Progenitor cell of endocrine pancreas (in vitro differentiated cells): ENCODE measurements at regions not wholly inside any gene's neighbourhood (a gene's known extent, or its start where the extent isn't known, plus 50 kb on each side); places are given as distances from the start of the nearest gene placed in this dataset.
"Not testable (repeated sequence)": the region's sequence is repeated elsewhere in the genome, so short reads cannot be mapped to it uniquely, and the experiment has no call there.

Source experiments
- DNase-seq: peaks from one replicate; pipeline ENCODE4 v3.0.0; 2021; ENCODE audit warnings: low spot score; ENCODE audit not compliant: unreplicated experiment
- H3K27ac Mint-ChIP-seq: 2 replicates; pipeline ENCODE4 v1.8.0; 2021; ENCODE audit warnings: mild to moderate bottlenecking, moderate library complexity, mixed read lengths
- H3K27me3 Mint-ChIP-seq: 2 replicates; pipeline ENCODE4 v1.8.0; 2021; ENCODE audit warnings: mixed read lengths
- H3K36me3 Mint-ChIP-seq: 2 replicates; pipeline ENCODE4 v1.8.0; 2022; ENCODE audit warnings: mixed read lengths; ENCODE audit not compliant: insufficient read depth
- H3K4me1 Mint-ChIP-seq: 2 replicates; pipeline ENCODE4 v1.8.0; 2021; ENCODE audit warnings: low read depth, mixed read lengths
- H3K4me3 Mint-ChIP-seq: 2 replicates; pipeline ENCODE4 v1.8.0; 2021; ENCODE audit warnings: low read depth, mild to moderate bottlenecking, moderate library complexity, mixed read lengths
- H3K9me3 Mint-ChIP-seq: 2 replicates; pipeline ENCODE4 v1.8.0; 2021; ENCODE audit warnings: low read depth, mixed read lengths
- TF ChIP-seq, protein P1 (sequence below): fragments of 200-600 bp; sonication (generic); IDR thresholded peaks from one replicate; pipeline ENCODE4 v1.5.0; 2021; ENCODE audit warnings: antibody characterized with exemption, mild to moderate bottlenecking; ENCODE audit not compliant: unreplicated experiment

- TF ChIP-seq, protein P1, sequence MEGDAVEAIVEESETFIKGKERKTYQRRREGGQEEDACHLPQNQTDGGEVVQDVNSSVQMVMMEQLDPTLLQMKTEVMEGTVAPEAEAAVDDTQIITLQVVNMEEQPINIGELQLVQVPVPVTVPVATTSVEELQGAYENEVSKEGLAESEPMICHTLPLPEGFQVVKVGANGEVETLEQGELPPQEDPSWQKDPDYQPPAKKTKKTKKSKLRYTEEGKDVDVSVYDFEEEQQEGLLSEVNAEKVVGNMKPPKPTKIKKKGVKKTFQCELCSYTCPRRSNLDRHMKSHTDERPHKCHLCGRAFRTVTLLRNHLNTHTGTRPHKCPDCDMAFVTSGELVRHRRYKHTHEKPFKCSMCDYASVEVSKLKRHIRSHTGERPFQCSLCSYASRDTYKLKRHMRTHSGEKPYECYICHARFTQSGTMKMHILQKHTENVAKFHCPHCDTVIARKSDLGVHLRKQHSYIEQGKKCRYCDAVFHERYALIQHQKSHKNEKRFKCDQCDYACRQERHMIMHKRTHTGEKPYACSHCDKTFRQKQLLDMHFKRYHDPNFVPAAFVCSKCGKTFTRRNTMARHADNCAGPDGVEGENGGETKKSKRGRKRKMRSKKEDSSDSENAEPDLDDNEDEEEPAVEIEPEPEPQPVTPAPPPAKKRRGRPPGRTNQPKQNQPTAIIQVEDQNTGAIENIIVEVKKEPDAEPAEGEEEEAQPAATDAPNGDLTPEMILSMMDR = no peak
- Mint-ChIP-seq H3K4me1 (peaks cover 13% of the 10 kb centered on the region), H3K27me3 (peaks cover 3% of the 10 kb centered on the region), H3K9me3 (peaks cover 6% of the 10 kb centered on the region), H3K36me3 (no peaks in the 10 kb centered on the region), H3K27ac (no peak overlapping the region), H3K4me3 (no peak overlapping the region)
- no peak for DNase-seq
Observed at GRCh38 chr12:88720785-88721650, 140.7 kb upstream of the KITLG start.

GRCh38 chr12:88720231-88720630 is 140.0 kb upstream of the KITLG start:
- H3K27me3 Mint-ChIP-seq = peaks cover 3% of the 10 kb centered on the region
- TF ChIP-seq, protein P1 = no peak
- H3K4me1 Mint-ChIP-seq = peaks cover 11% of the 10 kb centered on the region
- H3K27ac Mint-ChIP-seq = no peak overlapping the region
- no peak for DNase-seq
- H3K9me3 Mint-ChIP-seq = peaks cover 6% of the 10 kb centered on the region
- no peak overlapping the region for H3K4me3 Mint-ChIP-seq
- H3K36me3 Mint-ChIP-seq = no peaks in the 10 kb centered on the region

- no peak overlapping the region for H3K27ac Mint-ChIP-seq
- TF ChIP-seq, protein P1 = no peak
Observed at GRCh38 chr12:88717188-88717587, 136.9 kb upstream of the KITLG start.

GRCh38 chr12:88716240-88716639 is 136.0 kb upstream of the KITLG start:
- TF ChIP-seq, protein P1 = no peak
- no peak overlapping the region for H3K27ac Mint-ChIP-seq
- no peak for DNase-seq

More at GRCh38 chr12:88717188-88717587, 136.9 kb upstream of the KITLG start:
- H3K4me3 Mint-ChIP-seq = no peak overlapping the region
- peaks cover 3% of the 10 kb centered on the region for H3K27me3 Mint-ChIP-seq
- H3K9me3 Mint-ChIP-seq = peaks cover 3% of the 10 kb centered on the region
- peaks cover 11% of the 10 kb centered on the region for H3K4me1 Mint-ChIP-seq
- no peaks in the 10 kb centered on the region for H3K36me3 Mint-ChIP-seq
- no peak for DNase-seq

GRCh38 chr12:88715673-88716072 is 135.4 kb upstream of the KITLG start:
- H3K9me3 Mint-ChIP-seq = peaks cover 3% of the 10 kb centered on the region
- H3K27me3 Mint-ChIP-seq = no peaks in the 10 kb centered on the region
- no peak for DNase-seq
- H3K4me3 Mint-ChIP-seq = no peak overlapping the region
- TF ChIP-seq, protein P1 = no peak
- H3K4me1 Mint-ChIP-seq = peaks cover 11% of the 10 kb centered on the region
- H3K27ac Mint-ChIP-seq = no peak overlapping the region
- H3K36me3 Mint-ChIP-seq = no peaks in the 10 kb centered on the region

More at GRCh38 chr12:88716240-88716639, 136.0 kb upstream of the KITLG start:
- Mint-ChIP-seq H3K4me3 (no peak overlapping the region), H3K9me3 (peaks cover 3% of the 10 kb centered on the region), H3K4me1 (peaks cover 11% of the 10 kb centered on the region), H3K27me3 (no peaks in the 10 kb centered on the region), H3K36me3 (no peaks in the 10 kb centered on the region)

DNA sequence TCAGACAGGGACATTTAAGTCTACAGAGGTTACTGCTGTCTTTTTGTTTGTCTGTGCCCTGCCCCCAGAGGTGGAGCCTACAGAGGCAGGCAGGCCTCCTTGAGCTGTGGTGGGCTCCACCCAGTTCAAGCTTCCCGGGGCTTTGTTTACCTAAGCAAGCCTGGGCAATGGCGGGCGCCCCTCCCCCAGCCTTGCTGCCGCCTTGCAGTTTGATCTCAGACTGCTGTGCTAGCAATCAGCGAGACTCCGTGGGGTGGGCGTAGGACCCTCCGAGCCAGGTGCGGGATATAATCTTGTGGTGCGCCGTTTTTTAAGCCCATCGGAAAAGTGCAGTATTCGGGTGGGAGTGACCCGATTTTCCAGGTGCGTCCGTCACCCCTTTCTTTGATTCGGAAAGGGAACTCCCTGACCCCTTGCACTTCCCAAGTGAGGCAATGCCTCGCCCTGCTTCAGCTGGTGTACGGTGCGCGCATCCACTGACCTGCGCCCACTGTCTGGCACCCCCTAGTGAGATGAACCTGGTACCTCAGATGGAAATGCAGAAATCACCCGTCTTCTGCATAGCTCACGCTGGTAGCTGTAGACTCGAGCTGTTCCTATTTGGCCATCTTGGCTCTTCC is 134.1 kb upstream of the KITLG start:
- H3K9me3 Mint-ChIP-seq, H3K27me3 Mint-ChIP-seq, DNase-seq, H3K27ac Mint-ChIP-seq, H3K4me3 Mint-ChIP-seq, H3K36me3 Mint-ChIP-seq: not testable (repeated sequence)
- H3K4me1 Mint-ChIP-seq = peaks cover 11% of the 10 kb centered on the region
